ENCODE measurements at regions not wholly inside any gene's neighbourhood (a gene's known extent, or its start where the extent isn't known, plus 50 kb on each side); places are given as distances from the start of the nearest gene placed in this dataset.
"Not testable (repeated sequence)": the region's sequence is repeated elsewhere in the genome, so short reads cannot be mapped to it uniquely, and the experiment has no call there.

DNA sequence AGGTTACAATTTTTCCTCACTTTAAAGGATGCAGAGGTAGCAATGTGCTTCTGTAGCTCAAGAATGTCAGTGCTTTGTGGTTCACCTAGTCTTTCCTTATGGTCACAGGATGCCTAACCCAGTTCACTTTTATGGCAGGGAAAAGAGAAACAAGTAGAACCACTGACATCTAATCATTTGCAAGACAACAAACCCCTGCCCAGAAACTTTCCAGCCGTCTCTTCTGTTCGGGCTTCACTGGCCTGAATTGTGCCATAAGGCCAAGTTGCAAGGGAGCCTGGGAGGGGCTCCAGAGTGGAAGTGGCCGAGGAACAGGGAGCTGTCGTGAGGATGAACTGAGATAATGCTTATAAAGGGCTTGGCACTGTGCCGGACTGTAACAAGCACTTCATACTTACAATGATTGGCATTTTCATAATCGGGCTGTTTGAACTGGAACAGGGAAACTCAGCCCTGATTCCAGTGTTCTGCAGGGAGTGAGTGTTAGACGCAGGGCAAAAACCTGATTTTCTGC lies 212.6 kb downstream of the BCAS1 start:
- intact Hi-C loops (cut with micrococcal nuclease) = no loop called here

DNA sequence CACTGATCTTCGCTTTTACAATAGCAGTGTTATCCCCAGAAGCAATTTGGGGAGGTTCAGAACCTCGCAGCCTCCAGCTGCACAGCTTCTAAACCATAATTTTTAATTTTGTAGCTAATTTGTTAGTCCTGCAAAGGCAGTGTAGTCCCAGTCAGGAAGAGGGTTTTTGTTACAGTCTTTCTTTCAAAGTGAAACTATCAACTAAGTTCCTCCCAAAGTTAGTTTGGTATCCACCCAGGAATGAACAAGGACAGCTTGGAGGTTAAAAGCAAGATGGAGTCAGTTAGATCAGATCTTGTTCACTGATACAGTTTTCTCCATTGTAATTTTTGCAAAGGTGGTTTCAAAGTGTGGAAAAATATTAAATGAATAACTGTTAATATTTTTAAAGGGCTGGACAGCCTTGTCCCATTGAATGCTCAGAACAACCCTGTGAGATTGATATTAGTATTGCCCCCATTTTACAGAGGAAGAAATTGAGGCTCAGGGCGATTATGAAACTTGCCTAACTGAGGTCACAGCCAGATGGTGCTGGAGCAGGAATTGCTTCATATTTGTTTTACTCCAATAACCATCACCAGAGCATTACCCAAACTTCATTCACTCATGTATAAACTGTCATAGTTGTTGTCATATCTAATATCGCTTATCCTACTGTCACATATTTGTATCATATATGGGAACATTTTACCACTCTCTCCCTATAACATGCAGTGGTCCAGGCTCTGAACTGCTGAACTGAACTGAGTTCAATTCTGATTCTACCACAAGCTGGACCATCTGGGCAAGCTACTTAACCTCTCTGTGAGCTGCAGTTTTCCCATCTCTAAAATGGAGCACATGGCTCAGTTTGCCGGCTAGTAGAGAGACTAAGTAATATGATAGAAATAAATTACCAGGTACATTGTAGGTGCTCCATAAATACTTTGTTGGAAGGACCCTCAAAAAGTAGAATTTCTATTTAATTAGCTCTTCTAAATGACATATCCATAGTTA lies 213.8 kb downstream of the BCAS1 start:
- intact Hi-C loops (cut with micrococcal nuclease) = no loop called here

- intact Hi-C loops (cut with micrococcal nuclease) = no loop called here
Measured at GRCh38 chr20:53855733-53856132, 214.7 kb downstream of the BCAS1 start.

- intact Hi-C loops (cut with micrococcal nuclease) = not testable (repeated sequence)
Measured at GRCh38 chr20:53854609-53854926, 215.8 kb downstream of the BCAS1 start.

GRCh38 chr20:53853111-53853713 lies 217.2 kb downstream of the BCAS1 start:
- intact Hi-C loops (cut with micrococcal nuclease) = no loop called here

- intact Hi-C loops (cut with micrococcal nuclease) = no loop called here
Measured at GRCh38 chr20:53852691-53853090, 217.7 kb downstream of the BCAS1 start.

DNA sequence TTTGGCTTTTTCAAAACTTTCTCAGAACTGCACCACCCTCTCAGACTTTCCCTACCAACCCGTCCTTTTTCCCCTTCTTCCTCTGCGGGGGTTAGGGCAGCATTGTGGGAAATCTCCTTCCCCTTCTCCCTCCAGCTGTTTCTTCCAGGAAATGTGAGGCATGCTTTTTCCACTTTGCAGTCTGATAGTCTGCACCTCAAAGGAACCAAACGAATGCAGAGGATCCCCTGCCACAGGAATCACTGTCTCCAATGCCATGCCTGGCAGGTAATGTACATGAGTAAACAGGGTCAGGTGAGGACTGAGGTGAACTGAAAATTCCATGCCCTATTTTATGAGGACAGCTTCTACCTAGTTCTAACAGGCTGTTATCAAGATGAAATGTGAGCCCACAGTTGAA lies 218.4 kb downstream of the BCAS1 start:
- intact Hi-C loops (cut with micrococcal nuclease) = no loop called here

GRCh38 chr20:53850319-53850718 lies 220.1 kb downstream of the BCAS1 start:
- intact Hi-C loops (cut with micrococcal nuclease) = no loop called here

- intact Hi-C loops (cut with micrococcal nuclease) = no loop called here
Measured at GRCh38 chr20:53849471-53850059, 220.8 kb downstream of the BCAS1 start.

GRCh38 chr20:53848304-53848703 lies 222.1 kb downstream of the BCAS1 start:
- intact Hi-C loops (cut with micrococcal nuclease) = no loop called here

DNA sequence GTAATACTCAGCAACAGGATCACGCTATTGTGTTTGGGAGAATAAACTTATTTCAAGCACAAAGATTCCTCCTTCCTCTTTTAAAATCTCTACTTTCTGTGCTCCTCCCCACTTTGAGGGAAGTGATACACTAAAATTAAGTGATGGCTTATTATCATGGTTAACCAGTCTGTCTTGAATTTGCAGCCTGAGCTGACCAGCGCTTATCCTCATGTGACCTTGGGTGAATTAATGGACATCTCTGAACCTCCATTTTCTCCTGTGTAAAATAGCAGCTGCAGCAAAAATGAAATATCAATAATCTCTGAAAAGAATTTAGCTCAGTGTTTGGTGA lies 222.6 kb downstream of the BCAS1 start:
- intact Hi-C loops (cut with micrococcal nuclease) = no loop called here

DNA sequence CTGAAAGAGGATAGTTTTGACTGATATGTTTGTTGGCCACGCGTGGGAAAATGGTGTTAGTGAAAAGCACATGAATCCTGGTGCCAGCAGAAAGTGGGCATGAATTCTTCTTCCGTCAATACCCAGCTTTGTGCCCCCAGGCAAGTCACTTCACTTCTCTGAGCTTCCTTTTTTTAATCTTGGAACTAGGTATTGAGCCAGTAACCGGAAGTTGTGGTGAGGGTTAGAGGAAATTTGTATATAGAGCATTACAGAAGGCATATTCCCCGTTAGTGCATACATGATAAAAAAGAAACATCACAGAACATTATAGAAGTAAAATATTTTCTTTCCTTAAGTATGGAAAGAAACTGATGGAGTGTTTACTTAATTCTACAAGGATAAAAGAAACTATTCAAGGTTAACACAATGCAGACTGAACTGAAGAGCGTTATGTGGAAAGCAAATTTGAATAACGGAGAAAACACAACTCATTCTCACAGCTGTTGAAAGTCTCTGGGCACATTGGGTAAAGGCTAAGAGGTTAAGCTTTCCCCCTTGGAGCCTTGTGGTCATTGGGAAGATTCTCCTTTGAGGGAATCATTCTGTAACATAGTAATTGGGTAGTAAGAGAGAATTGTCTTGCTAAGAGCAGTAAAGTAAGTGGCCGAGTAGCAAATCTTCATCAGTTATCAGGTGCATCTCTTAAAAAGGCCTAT lies 223.1 kb downstream of the BCAS1 start:
- intact Hi-C loops (cut with micrococcal nuclease) = no loop called here

- intact Hi-C loops (cut with micrococcal nuclease) = no loop called here
Measured at GRCh38 chr20:53846640-53847039, 223.8 kb downstream of the BCAS1 start.

GRCh38 chr20:53845980-53846379 lies 224.4 kb downstream of the BCAS1 start:
- intact Hi-C loops (cut with micrococcal nuclease) = no loop called here

DNA sequence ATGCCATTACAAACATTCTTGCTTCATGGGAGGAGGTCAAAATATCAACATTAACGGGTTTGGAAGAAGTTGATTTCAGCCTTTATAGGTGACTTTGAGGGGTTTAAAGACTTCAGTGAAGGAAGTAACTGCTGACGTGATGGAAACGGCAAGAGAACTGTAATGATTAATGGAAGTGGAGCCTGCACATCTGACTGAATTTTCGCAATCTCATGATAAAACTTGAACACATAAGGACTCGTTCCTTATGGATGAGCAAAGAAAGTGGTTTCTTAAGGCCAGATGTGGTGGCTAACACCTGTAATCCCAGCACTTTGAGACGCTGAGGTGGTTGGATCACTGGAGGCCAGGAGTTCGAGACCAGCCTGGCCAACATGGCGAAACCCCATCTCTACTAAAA lies 226.1 kb downstream of the BCAS1 start:
- intact Hi-C loops (cut with micrococcal nuclease) = loop anchor here (5.0 kb wide), 1 partner anchor 157 kb away; no protein-coding TSS in a partner anchor

GRCh38 chr20:53843645-53844044 lies 226.7 kb downstream of the BCAS1 start:
- intact Hi-C loops (cut with micrococcal nuclease) = loop anchor here (1.0 to 5.0 kb wide), 6 partner anchors 15 to 156 kb away; no protein-coding TSS in a partner anchor

DNA sequence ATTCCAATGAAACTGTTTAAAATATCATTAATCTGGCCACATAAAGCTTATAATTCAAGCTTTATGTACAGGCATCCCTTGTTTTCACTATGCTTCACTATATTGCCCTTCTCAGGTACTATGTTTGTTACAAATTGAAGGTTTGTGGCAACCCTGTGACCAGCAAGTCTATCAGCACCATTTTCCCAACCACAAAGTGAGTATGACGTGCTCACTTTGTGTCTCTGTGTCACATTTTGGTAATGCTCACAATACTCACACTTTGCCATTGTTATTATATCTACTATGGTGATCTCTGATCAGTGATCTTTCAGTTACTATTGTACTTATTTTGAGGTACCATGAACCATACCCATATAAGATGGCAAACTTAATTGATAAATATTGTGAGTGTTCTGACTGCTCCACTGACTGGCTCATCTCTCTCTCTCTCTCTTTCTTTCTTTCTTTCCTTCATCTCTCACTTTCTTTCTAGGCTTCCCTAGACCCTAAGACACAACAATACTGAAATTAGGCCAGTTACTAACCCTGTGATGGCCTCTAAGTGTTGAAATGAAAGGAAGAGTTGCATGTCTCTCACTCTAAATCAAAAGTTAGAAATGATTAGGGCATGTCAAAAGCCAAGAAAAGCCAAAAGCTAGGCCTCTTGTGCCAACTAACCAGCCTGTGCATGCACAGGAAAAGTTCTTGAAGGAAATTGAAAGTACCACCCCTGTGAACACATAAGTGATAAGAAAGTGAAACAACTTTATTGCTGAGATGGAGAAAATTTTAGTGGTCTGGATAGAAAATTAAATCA lies 227.9 kb downstream of the BCAS1 start:
- intact Hi-C loops (cut with micrococcal nuclease) = loop anchor here (1.0 to 5.0 kb wide), 6 partner anchors 14 to 155 kb away; no protein-coding TSS in a partner anchor

- intact Hi-C loops (cut with micrococcal nuclease) = loop anchor here (2.0 to 5.0 kb wide), 5 partner anchors 13 to 154 kb away; no protein-coding TSS in a partner anchor
Measured at GRCh38 chr20:53841741-53842140, 228.7 kb downstream of the BCAS1 start.

- intact Hi-C loops (cut with micrococcal nuclease) = loop anchor here (1.0 to 5.0 kb wide), 2 partner anchors 59 to 153 kb away; no protein-coding TSS in a partner anchor
Measured at GRCh38 chr20:53840532-53840931, 229.9 kb downstream of the BCAS1 start.

- intact Hi-C loops (cut with micrococcal nuclease) = loop anchor here (1.0 to 5.0 kb wide), 2 partner anchors 60 to 152 kb away; no protein-coding TSS in a partner anchor
Measured at GRCh38 chr20:53839423-53840176, 230.8 kb downstream of the BCAS1 start.

Data from T-helper 1 cell treated with Interleukin-12 subunit alpha and Interleukin-12 subunit beta and Interleukin-4 antibody, amounts not matched to agents 30 ng/mL and 1 ng/mL, for 36 hours (primary cell).